PC-9 (cell line): ENCODE measurements at regions not wholly inside any gene's neighbourhood (a gene's known extent, or its start where the extent isn't known, plus 50 kb on each side); places are given as distances from the start of the nearest gene placed in this dataset.

Experiments used
- BruUV-seq: library from RNA; stranded (reverse); fragments of 400-500 nt; replicated peaks from 2 replicates; lab custom pipeline; 2021; lab: Mats Ljungman, UMichigan
- CTCF ChIA-PET: fragments of 300-600 bp; sonication (Branson Sonifier 250); formaldehyde crosslinking; loops from one replicate; lab custom pipeline; 2022; ENCODE audit warnings: antibody characterized with exemption; lab: Charles Lee
- POLR2A ChIA-PET: fragments of 300-600 bp; sonication (Branson Sonifier 250); formaldehyde crosslinking; loops from one replicate; lab custom pipeline; 2022; ENCODE audit warnings: antibody characterized with exemption; ENCODE audit not compliant: unreplicated experiment; lab: Charles Lee
- DNase-seq, 2 experiments: peaks; one replicate each; pipeline versions ENCODE4 v3.0.0 to v3.0.0-alpha.2; 2015 to 2022; ENCODE audit warnings: mixed read lengths in 1 of 2
- H2AFZ ChIP-seq: fragments of 200-600 bp; sonication (generic); 2 replicates; pipeline ENCODE4 v1.8.1; 2017; ENCODE audit warnings: antibody characterized with exemption
- H3F3A ChIP-seq: fragments of 200-600 bp; sonication (generic); 2 replicates; pipeline ENCODE4 v1.8.1; 2017; ENCODE audit warnings: antibody characterized with exemption, mild to moderate bottlenecking, low read depth; ENCODE audit not compliant: insufficient read depth
- H3K27ac ChIP-seq: fragments of 200-600 bp; sonication (generic); 2 replicates; pipeline ENCODE4 v1.6.1; 2016; ENCODE audit warnings: mixed run types
- H3K27me3 ChIP-seq: fragments of 200-600 bp; sonication (generic); 2 replicates; pipeline ENCODE4 v1.6.1; 2016; ENCODE audit warnings: low read depth, mixed run types; ENCODE audit not compliant: insufficient read depth
- H3K36me3 ChIP-seq: fragments of 200-600 bp; sonication (generic); 2 replicates; pipeline ENCODE4 v1.6.1; 2016; ENCODE audit warnings: low read depth, mixed run types
- H3K4me1 ChIP-seq: fragments of 200-600 bp; sonication (generic); replicated peaks from 2 replicates; pipeline ENCODE4 v1.6.1; 2016; ENCODE audit warnings: mixed run types; ENCODE audit not compliant: insufficient read depth
- H3K4me2 ChIP-seq: fragments of 200-600 bp; sonication (generic); 2 replicates; pipeline ENCODE4 v1.6.1; 2017; ENCODE audit warnings: mixed run types
- H3K4me3 ChIP-seq: fragments of 200-600 bp; sonication (generic); 2 replicates; pipeline ENCODE4 v1.6.1; 2016; ENCODE audit warnings: mixed run types
- H3K79me2 ChIP-seq: fragments of 200-600 bp; sonication (generic); 2 replicates; pipeline ENCODE4 v1.6.1; 2017; ENCODE audit warnings: low read depth, mixed run types
- H3K9me2 ChIP-seq: fragments of 200-600 bp; sonication (generic); 2 replicates; pipeline ENCODE4 v1.8.1; 2017; ENCODE audit warnings: mild to moderate bottlenecking; ENCODE audit not compliant: insufficient read depth
- H3K9me3 ChIP-seq: fragments of 200-600 bp; sonication (generic); 2 replicates; pipeline ENCODE4 v1.8.1; 2016; ENCODE audit warnings: low read depth; ENCODE audit not compliant: insufficient read depth
- H4K20me1 ChIP-seq: fragments of 200-600 bp; sonication (generic); 2 replicates; pipeline ENCODE4 v1.8.1; 2017; ENCODE audit not compliant: insufficient read depth
- CTCF ChIP-seq: fragments of 200-600 bp; sonication (generic); conservative IDR thresholded peaks from 2 replicates; pipeline ENCODE4 v1.6.1; 2017; ENCODE audit warnings: mixed run types, antibody characterized with exemption, mild to moderate bottlenecking, moderate library complexity
- EZH2 ChIP-seq: fragments of 200-600 bp; sonication (generic); IDR thresholded peaks from 2 replicates; pipeline ENCODE4 v1.8.0; 2017; ENCODE audit warnings: antibody characterized with exemption, low read depth
- intact Hi-C: fragments of 100-400 bp; cut with micrococcal nuclease; formaldehyde crosslinking; loops from one replicate; pipeline ENCODE4 v1.10.0; 2022; ENCODE audit not compliant: unreplicated experiment

- no TSS peak for BruUV-seq
- ChIA-PET POLR2A (no interaction called here), CTCF (no interaction called here)
- H2AFZ ChIP-seq, result no peak overlapping the region
- no peaks in the 10 kb centered on the region for H3K27me3 ChIP-seq
- DNase-seq, result no peak
- H4K20me1 ChIP-seq, result no peaks in the 10 kb centered on the region
- TF ChIP-seq EZH2 (no peak), CTCF (no peak)
- H3K27ac ChIP-seq, result no peak overlapping the region
- H3K9me2 ChIP-seq, result no peaks in the 10 kb centered on the region
- no peak overlapping the region for H3K4me3 ChIP-seq
- intact Hi-C loops, result no loop called here
- H3K4me2 ChIP-seq, result no peak overlapping the region
- no peaks in the 10 kb centered on the region for H3F3A ChIP-seq
- H3K9me3 ChIP-seq, result no peaks in the 10 kb centered on the region
- H3K4me1 ChIP-seq, result no peaks in the 10 kb centered on the region
- H3K36me3 ChIP-seq, result no peaks in the 10 kb centered on the region
- H3K79me2 ChIP-seq, result no peaks in the 10 kb centered on the region
Measured at GRCh38 chr1:87652176-87652575, 323.5 kb downstream of the LMO4 start.

- intact Hi-C loops, result no loop called here
- Histone ChIP-seq H3K9me3 (peaks cover 7% of the 10 kb centered on the region), H3K36me3 (no peaks in the 10 kb centered on the region), H3F3A (no peaks in the 10 kb centered on the region), H3K27me3 (no peaks in the 10 kb centered on the region), H3K4me3 (no peak overlapping the region), H2AFZ (no peak overlapping the region), H3K27ac (no peak overlapping the region), H4K20me1 (no peaks in the 10 kb centered on the region), H3K79me2 (no peaks in the 10 kb centered on the region), H3K4me2 (no peak overlapping the region), H3K4me1 (no peaks in the 10 kb centered on the region), H3K9me2 (no peaks in the 10 kb centered on the region)
- TF ChIP-seq EZH2, result no peak
- TF ChIP-seq CTCF, result no peak
- POLR2A ChIA-PET, result no interaction called here
- CTCF ChIA-PET, result no interaction called here
- no peak for DNase-seq
- BruUV-seq, result no TSS peak
Measured at GRCh38 chr1:87665151-87665550, 336.5 kb downstream of the LMO4 start.

GRCh38 chr1:87666681-87667080 is 338.0 kb downstream of the LMO4 start:
- Histone ChIP-seq H3K4me1 (no peaks in the 10 kb centered on the region), H3F3A (no peaks in the 10 kb centered on the region), H3K4me3 (no peak overlapping the region), H3K9me2 (no peaks in the 10 kb centered on the region), H3K79me2 (no peaks in the 10 kb centered on the region), H3K9me3 (no peaks in the 10 kb centered on the region), H3K36me3 (no peaks in the 10 kb centered on the region), H2AFZ (no peak overlapping the region; the same call in 1 of the 2 replicates), H3K27ac (no peak overlapping the region), H3K27me3 (no peaks in the 10 kb centered on the region), H4K20me1 (no peaks in the 10 kb centered on the region), H3K4me2 (no peak overlapping the region)
- no peak for TF ChIP-seq EZH2
- TF ChIP-seq CTCF, result no peak
- DNase-seq, result no peak
- ChIA-PET CTCF (no interaction called here), POLR2A (no interaction called here)
- intact Hi-C loops, result no loop called here
- BruUV-seq, result no TSS peak
